Dermis microvascular lymphatic vessel endothelial cell (primary cell): ENCODE measurements at regions not wholly inside any gene's neighbourhood (a gene's known extent, or its start where the extent isn't known, plus 50 kb on each side); places are given as distances from the start of the nearest gene placed in this dataset.

Source experiments
- DNase-seq, 2 donors: peaks; one replicate each; pipeline versions ENCODE4 v3.0.0 to v3.0.0-alpha.2; 2010; ENCODE audit warnings: low read depth in 2 of 2

GRCh38 chr7:25392588-25393338, 164.5 kb upstream of the NPVF start:
- DNase-seq: no peak

GRCh38 chr7:25395976-25396375, 167.7 kb upstream of the NPVF start:
- DNase-seq: no peak

- DNase-seq: no peak
Measured at GRCh38 chr7:25396668-25397067, 168.4 kb upstream of the NPVF start.

- DNase-seq: no peak
Measured at GRCh38 chr7:25398418-25398817, 170.1 kb upstream of the NPVF start.

- no peak for DNase-seq
Measured at GRCh38 chr7:25399000-25399750, 170.9 kb upstream of the NPVF start.

- no peak for DNase-seq
Measured at GRCh38 chr7:25402532-25402931, 174.2 kb upstream of the NPVF start.

- no peak for DNase-seq
Measured at GRCh38 chr7:25405736-25406135, 177.4 kb upstream of the NPVF start.

GRCh38 chr7:25407053-25407452, 178.8 kb upstream of the NPVF start:
- DNase-seq: no peak

- DNase-seq: no peak
Measured at GRCh38 chr7:25408012-25408687, 179.9 kb upstream of the NPVF start.

GRCh38 chr7:25408876-25409275, 180.6 kb upstream of the NPVF start:
- no peak for DNase-seq

GRCh38 chr7:25409897-25410636, 181.8 kb upstream of the NPVF start:
- DNase-seq: no peak

GRCh38 chr7:25420771-25421170, 192.5 kb upstream of the NPVF start:
- no peak for DNase-seq

- DNase-seq: no peak
Measured at GRCh38 chr7:25424113-25424512, 195.8 kb upstream of the NPVF start.

GRCh38 chr7:25424855-25425254, 196.6 kb upstream of the NPVF start:
- DNase-seq: no peak

GRCh38 chr7:25427721-25428120, 199.4 kb upstream of the NPVF start:
- no peak for DNase-seq

GRCh38 chr7:25429731-25430130, 201.4 kb upstream of the NPVF start:
- DNase-seq: no peak

GRCh38 chr7:25430200-25430931, 202.1 kb upstream of the NPVF start:
- no peak for DNase-seq

GRCh38 chr7:25431956-25432450, 203.7 kb upstream of the NPVF start:
- no peak for DNase-seq

GRCh38 chr7:25432807-25433206, 204.5 kb upstream of the NPVF start:
- no peak for DNase-seq

- DNase-seq: no peak
Measured at GRCh38 chr7:25436413-25436812, 208.1 kb upstream of the NPVF start.

- no peak for DNase-seq
Measured at GRCh38 chr7:25437308-25437707, 209.0 kb upstream of the NPVF start.
